GM19025 (cell line): ENCODE measurements at regions not wholly inside any gene's neighbourhood (a gene's known extent, or its start where the extent isn't known, plus 50 kb on each side); places are given as distances from the start of the nearest gene placed in this dataset.
A peak's percentile ranks its signal among the peaks of the same experiment; 100 is the strongest.
"Not testable (repeated sequence)": the region's sequence is repeated elsewhere in the genome, so short reads cannot be mapped to it uniquely, and the experiment has no call there.

ENCODE experiments used
- ATAC-seq: cut with Tn5 transposase; IDR thresholded peaks from one replicate; pipeline ENCODE4 v1.9.1; 2021; ENCODE audit warnings: mild to moderate bottlenecking, low read depth, moderate library complexity; ENCODE audit not compliant: unreplicated experiment

GRCh38 chr5:116806836-116807235 is 232.2 kb upstream of the SEMA6A start:
- ATAC-seq, result no peak

GRCh38 chr5:116799401-116799800 is 224.8 kb upstream of the SEMA6A start:
- ATAC-seq, result no peak

GRCh38 chr5:116795189-116795588 is 220.6 kb upstream of the SEMA6A start:
- ATAC-seq, result no peak

GRCh38 chr5:116789522-116789921 is 214.9 kb upstream of the SEMA6A start:
- ATAC-seq, result no peak

- no peak for ATAC-seq
These were observed 214.3 kb upstream of the SEMA6A start for GRCh38 chr5:116788851-116789403.

GRCh38 chr5:116787570-116787969 is 212.9 kb upstream of the SEMA6A start:
- ATAC-seq, result no peak

- no peak for ATAC-seq
These were observed 210.5 kb upstream of the SEMA6A start for GRCh38 chr5:116785106-116785505.

- ATAC-seq, result no peak
These were observed 205.2 kb upstream of the SEMA6A start for GRCh38 chr5:116779846-116780245.

- ATAC-seq, result no peak
These were observed 204.1 kb upstream of the SEMA6A start for GRCh38 chr5:116778651-116779280.

GRCh38 chr5:116778032-116778431 is 203.4 kb upstream of the SEMA6A start:
- ATAC-seq, result no peak

- ATAC-seq, result no peak
These were observed 199.3 kb upstream of the SEMA6A start for GRCh38 chr5:116773926-116774325.

- no peak for ATAC-seq
These were observed 198.2 kb upstream of the SEMA6A start for GRCh38 chr5:116772806-116773205.

GRCh38 chr5:116772152-116772501 is 197.5 kb upstream of the SEMA6A start:
- ATAC-seq, result no peak

- no peak for ATAC-seq
These were observed 197.0 kb upstream of the SEMA6A start for GRCh38 chr5:116771466-116772151.

GRCh38 chr5:116769953-116770352 is 195.3 kb upstream of the SEMA6A start:
- ATAC-seq, result not testable (repeated sequence)

GRCh38 chr5:116769470-116769869 is 194.8 kb upstream of the SEMA6A start:
- ATAC-seq, result no peak

GRCh38 chr5:116766470-116766947 is 191.9 kb upstream of the SEMA6A start:
- peak; percentile 39 for ATAC-seq

- ATAC-seq, result no peak
These were observed 190.8 kb upstream of the SEMA6A start for GRCh38 chr5:116765441-116765840.

GRCh38 chr5:116764941-116765340 is 190.3 kb upstream of the SEMA6A start:
- no peak for ATAC-seq

GRCh38 chr5:116763987-116764866 is 189.6 kb upstream of the SEMA6A start:
- ATAC-seq, result peak; percentile 83
